ENCODE measurements at regions not wholly inside any gene's neighbourhood (a gene's known extent, or its start where the extent isn't known, plus 50 kb on each side); places are given as distances from the start of the nearest gene placed in this dataset.

DNA sequence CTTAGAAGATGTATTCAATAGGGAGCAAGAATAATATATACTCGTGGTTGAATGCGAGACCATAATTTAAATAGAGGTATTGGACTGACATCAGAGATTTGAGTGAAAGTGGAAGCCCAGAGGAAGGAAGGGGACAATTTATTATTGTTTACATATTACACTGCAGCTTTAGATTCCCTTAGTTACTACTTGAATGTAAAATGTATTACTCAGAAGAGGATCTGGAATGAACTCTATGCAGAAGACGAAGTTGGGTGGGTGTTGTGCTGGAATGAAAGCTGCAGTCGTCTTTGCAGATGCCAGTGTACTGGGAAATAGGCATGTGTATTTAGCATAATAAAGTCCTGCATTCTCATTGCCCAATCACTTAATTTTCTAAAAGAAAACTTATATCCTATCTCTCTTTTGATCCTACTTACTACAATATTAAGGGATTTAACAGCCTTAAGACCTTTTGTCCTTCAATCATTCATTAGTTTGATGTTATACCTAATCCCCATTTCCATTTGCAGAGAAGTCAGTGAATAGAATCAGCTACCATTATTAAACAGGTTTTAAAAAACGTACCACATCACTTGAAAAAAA, 570.7 kb upstream of the WWC1 start:
- Histone ChIP-seq H3K4me3 (no peak overlapping the region), H3K4me1 (peaks cover 0 to 5% (median 0%) of the 10 kb centered on the region in 6 donors), H3K27ac (no peak overlapping the region), H3K27me3 (replicated peaks in 1 of 7) (peaks cover 0 to 11% (median 0%) of the 10 kb centered on the region in 7 donors), H3K36me3 (no peaks in the 10 kb centered on the region), H3K9me3 (no peaks in the 10 kb centered on the region)
- no peak for DNase-seq
- intact Hi-C loops (cut with DNase I; ENCODE audit: low total_unique reads): loop anchor here (5.0 kb wide), 1 partner anchor 502 kb away; no protein-coding TSS in a partner anchor
- 55 to 71% (median 57%) methylated on average over 5 of the region's 5 CpGs for WGBS, 5 donors
- no peak for TF ChIP-seq POLR2A (IDR thresholded peaks at IDR 0.05)
- TF ChIP-seq POLR2AphosphoS5 (IDR thresholded peaks at IDR 0.05): no peak
- TF ChIP-seq, protein P1, sequence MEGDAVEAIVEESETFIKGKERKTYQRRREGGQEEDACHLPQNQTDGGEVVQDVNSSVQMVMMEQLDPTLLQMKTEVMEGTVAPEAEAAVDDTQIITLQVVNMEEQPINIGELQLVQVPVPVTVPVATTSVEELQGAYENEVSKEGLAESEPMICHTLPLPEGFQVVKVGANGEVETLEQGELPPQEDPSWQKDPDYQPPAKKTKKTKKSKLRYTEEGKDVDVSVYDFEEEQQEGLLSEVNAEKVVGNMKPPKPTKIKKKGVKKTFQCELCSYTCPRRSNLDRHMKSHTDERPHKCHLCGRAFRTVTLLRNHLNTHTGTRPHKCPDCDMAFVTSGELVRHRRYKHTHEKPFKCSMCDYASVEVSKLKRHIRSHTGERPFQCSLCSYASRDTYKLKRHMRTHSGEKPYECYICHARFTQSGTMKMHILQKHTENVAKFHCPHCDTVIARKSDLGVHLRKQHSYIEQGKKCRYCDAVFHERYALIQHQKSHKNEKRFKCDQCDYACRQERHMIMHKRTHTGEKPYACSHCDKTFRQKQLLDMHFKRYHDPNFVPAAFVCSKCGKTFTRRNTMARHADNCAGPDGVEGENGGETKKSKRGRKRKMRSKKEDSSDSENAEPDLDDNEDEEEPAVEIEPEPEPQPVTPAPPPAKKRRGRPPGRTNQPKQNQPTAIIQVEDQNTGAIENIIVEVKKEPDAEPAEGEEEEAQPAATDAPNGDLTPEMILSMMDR (IDR thresholded peaks at IDR 0.05 in 8 of 11, conservative IDR thresholded peaks at IDR 0.05 in 3 of 11): no peak

DNA sequence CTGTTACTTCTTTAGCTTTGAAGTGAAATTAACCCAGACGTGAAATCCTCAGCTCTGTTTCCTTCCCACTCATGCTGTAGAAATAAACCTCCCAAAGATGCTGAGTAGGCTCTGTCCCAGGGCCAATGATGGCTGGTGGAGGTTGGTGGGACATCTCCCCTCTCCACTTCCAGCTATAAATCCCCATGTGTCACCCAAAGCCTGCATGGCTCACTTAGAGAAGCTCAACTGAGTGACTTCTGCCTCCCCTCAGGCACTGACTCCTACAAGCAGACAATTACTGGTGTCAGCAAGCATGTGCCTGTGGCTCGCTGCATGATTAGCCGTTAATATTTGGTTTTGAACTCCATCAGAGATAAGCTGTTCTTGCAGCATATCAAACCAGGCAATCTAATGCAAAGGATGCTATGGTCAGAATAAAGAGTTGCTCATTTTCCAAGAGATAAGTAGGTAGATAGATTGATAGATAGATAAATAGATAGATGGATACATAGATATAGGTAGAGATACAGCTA, 569.5 kb upstream of the WWC1 start:
- intact Hi-C loops (cut with DNase I; ENCODE audit: low total_unique reads): loop anchor here (5.0 kb wide), 1 partner anchor 500 kb away; no protein-coding TSS in a partner anchor
- Histone ChIP-seq H3K27me3 (replicated peaks in 1 of 7) (peaks cover 0 to 11% (median 0%) of the 10 kb centered on the region in 7 donors), H3K4me3 (no peak overlapping the region), H3K27ac (no peak overlapping the region), H3K36me3 (no peaks in the 10 kb centered on the region), H3K9me3 (no peaks in the 10 kb centered on the region), H3K4me1 (peaks cover 0 to 5% (median 0%) of the 10 kb centered on the region in 6 donors)
- DNase-seq: no peak
- WGBS, 5 donors: 66 to 80% (median 71%) methylated on average over 3 of the region's 3 CpGs
- TF ChIP-seq POLR2AphosphoS5 (IDR thresholded peaks at IDR 0.05) (no peak), POLR2A (IDR thresholded peaks at IDR 0.05) (no peak)
- TF ChIP-seq, protein P1 (IDR thresholded peaks at IDR 0.05 in 8 of 11, conservative IDR thresholded peaks at IDR 0.05 in 3 of 11): no peak

DNA sequence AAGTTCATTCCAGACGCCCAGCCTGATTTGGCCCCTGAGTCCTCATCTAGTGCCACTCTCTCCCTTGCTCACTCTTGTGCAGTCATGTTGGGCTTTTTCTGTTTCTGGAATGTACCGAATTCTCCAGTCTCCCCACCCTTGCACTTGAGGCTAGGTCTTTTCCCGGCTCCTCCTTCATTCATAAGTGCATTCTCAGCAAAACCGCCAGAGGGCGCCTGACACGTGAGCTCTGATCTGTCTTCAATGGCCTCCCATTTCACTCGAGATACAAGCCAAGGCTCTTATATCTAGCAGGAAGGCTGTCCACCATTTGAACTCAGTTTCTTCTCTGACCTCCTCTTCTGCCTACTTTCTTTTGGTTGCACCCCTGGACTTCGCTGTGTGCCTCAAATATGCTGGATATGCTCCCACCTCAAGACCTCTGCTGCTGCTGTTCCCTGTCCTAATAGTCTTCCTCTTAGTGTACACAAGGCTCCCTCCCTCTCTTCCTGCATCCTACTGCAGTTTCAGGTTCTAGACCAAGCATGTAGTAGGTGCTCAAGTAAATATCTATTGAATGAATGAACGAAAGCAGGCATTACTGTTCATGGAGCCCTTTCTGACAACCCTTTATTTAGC, 568.1 kb upstream of the WWC1 start:
- intact Hi-C loops (cut with DNase I; ENCODE audit: low total_unique reads): loop anchor here (5.0 kb wide), 1 partner anchor 499 kb away; no protein-coding TSS in a partner anchor
- Histone ChIP-seq H3K4me1 (peaks cover 0 to 5% (median 0%) of the 10 kb centered on the region in 6 donors), H3K36me3 (no peaks in the 10 kb centered on the region), H3K27me3 (replicated peaks in 1 of 7) (peaks cover 0 to 11% (median 0%) of the 10 kb centered on the region in 7 donors), H3K27ac (no peak overlapping the region), H3K9me3 (no peaks in the 10 kb centered on the region), H3K4me3 (no peak overlapping the region)
- peak; percentile 81 for DNase-seq
- 15 to 23% (median 21%) methylated on average over 9 of the region's 9 CpGs for WGBS, 5 donors
- TF ChIP-seq, protein P1 (IDR thresholded peaks at IDR 0.05 in 8 of 11, conservative IDR thresholded peaks at IDR 0.05 in 3 of 11): peak; percentile 44 to 83 (median 75)
- TF ChIP-seq POLR2AphosphoS5 (IDR thresholded peaks at IDR 0.05) (no peak), POLR2A (IDR thresholded peaks at IDR 0.05) (no peak)

DNA sequence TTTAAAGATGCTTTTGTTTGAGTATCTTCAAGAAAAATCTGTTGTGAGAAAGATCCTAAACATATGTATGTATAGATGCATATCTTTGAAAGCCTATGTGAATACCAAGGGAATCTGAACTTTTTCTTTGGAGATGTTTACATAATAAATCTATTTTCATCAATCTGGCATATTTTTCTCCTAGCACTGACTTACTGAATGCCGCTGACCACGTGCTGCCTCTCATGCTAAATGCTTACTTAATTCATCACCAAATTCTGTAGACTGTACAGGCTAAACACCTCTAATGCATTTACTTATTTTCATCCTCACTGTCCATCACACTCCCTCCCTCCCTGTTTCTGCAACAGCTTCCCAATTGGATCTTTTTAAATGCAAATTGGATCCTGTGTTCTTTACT, 566.2 kb upstream of the WWC1 start:
- Histone ChIP-seq H3K36me3 (no peaks in the 10 kb centered on the region), H3K27ac (no peak overlapping the region), H3K4me3 (no peak overlapping the region), H3K4me1 (peaks cover 0 to 5% (median 0%) of the 10 kb centered on the region in 6 donors), H3K27me3 (replicated peaks in 1 of 7) (peaks cover 0 to 11% (median 0%) of the 10 kb centered on the region in 7 donors), H3K9me3 (no peaks in the 10 kb centered on the region)
- TF ChIP-seq, protein P1 (IDR thresholded peaks at IDR 0.05 in 8 of 11, conservative IDR thresholded peaks at IDR 0.05 in 3 of 11): no peak
- TF ChIP-seq POLR2A (IDR thresholded peaks at IDR 0.05) (no peak), POLR2AphosphoS5 (IDR thresholded peaks at IDR 0.05) (no peak)
- no peak for DNase-seq
- intact Hi-C loops (cut with DNase I; ENCODE audit: low total_unique reads): no loop called here
- 60 to 81% (median 68%) methylated on average over 2 of the region's 2 CpGs for whole genome bisulfite sequencing, 5 donors
